ENCODE measurements at regions not wholly inside any gene's neighbourhood (a gene's known extent, or its start where the extent isn't known, plus 50 kb on each side); places are given as distances from the start of the nearest gene placed in this dataset.
"Not testable (repeated sequence)": the region's sequence is repeated elsewhere in the genome, so short reads cannot be mapped to it uniquely, and the experiment has no call there.

DNA sequence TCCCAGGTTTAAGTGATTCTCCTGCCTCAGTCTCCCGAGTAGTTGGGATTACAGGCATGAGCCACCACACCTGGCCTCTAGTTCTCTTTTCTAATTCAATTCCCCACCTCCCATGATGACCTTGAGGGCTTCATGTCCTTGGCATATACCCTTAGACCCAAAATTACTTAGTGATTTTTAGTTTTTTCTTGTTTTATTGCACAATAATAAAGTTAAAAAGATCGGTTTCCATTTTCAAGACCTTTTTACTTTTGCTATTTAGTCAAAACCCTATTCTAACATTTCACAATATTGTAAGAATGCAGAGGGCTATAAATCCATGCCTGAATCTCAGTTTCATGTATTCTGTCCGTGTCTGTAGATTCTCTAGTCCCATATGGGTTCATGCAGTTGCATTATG is 354.6 kb upstream of the FANCL start:
- 55% methylated on average over 3 of the region's 3 CpGs for WGBS
- Histone ChIP-seq H3K4me1 (ENCODE audit: control insufficient read depth, insufficient read depth, low read length) (no peaks in the 10 kb centered on the region), H3K9me3 (ENCODE audit: control insufficient read depth, low read length) (no peaks in the 10 kb centered on the region), H3K4me3 (ENCODE audit: low read length) (no peak overlapping the region), H3K27me3 (ENCODE audit: control insufficient read depth, insufficient read depth) (no peaks in the 10 kb centered on the region), H3K27ac (ENCODE audit: low read length) (no peak overlapping the region)
- intact Hi-C loops (cut with DNase I), result no loop called here
- no peak for DNase-seq
- ATAC-seq, result no peak

DNA sequence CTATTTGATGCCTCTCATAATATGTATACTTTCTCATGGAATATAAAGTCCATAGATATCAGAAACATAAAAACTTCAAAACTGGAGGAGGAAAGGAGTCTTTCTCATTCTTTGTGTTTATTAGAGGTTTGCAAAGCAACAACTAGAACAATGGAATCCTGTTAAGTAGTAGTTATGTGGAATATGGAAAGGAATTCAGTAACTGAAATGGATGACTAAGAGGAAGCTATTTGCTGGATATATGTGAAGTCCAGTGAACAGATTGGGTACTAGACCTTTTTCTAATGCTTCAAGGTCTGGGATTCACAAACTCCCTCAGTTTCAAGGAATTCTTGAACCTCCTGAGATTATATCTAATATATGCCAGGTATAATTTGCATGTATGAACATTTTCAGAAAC is 353.6 kb upstream of the FANCL start:
- intact Hi-C loops (cut with DNase I), result no loop called here
- ATAC-seq (no peak), DNase-seq (no peak)
- Histone ChIP-seq H3K4me3 (ENCODE audit: low read length) (no peak overlapping the region), H3K27me3 (ENCODE audit: control insufficient read depth, insufficient read depth) (no peaks in the 10 kb centered on the region), H3K9me3 (ENCODE audit: control insufficient read depth, low read length) (no peaks in the 10 kb centered on the region), H3K27ac (ENCODE audit: low read length) (no peak overlapping the region), H3K4me1 (ENCODE audit: control insufficient read depth, insufficient read depth, low read length) (no peaks in the 10 kb centered on the region)

DNA sequence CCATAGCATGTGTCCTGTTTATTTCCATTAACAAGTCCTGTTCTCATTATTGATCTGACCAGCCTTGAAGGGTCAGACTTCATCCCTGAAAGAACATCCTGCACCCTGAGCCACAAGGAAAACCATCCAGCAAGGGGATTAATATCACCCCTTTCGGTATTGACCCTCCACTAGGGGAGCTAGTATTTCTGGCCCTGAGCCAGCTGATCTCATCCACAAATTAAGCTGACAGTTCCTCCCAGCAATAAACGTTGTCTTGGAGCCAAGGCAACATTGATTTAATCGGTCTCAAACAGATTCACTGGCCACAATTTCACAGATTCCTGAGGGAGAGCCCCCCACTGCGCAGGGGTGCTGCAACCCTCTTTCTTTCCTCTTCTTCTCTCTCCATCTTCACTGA is 353.1 kb upstream of the FANCL start:
- intact Hi-C loops (cut with DNase I), result no loop called here
- DNase-seq (no peak), ATAC-seq (no peak)
- 40% methylated on average over 4 of the region's 4 CpGs for WGBS
- Histone ChIP-seq H3K4me1 (ENCODE audit: control insufficient read depth, insufficient read depth, low read length) (no peaks in the 10 kb centered on the region), H3K27ac (ENCODE audit: low read length) (no peak overlapping the region), H3K9me3 (ENCODE audit: control insufficient read depth, low read length) (no peaks in the 10 kb centered on the region), H3K4me3 (ENCODE audit: low read length) (no peak overlapping the region), H3K27me3 (ENCODE audit: control insufficient read depth, insufficient read depth) (no peaks in the 10 kb centered on the region)

DNA sequence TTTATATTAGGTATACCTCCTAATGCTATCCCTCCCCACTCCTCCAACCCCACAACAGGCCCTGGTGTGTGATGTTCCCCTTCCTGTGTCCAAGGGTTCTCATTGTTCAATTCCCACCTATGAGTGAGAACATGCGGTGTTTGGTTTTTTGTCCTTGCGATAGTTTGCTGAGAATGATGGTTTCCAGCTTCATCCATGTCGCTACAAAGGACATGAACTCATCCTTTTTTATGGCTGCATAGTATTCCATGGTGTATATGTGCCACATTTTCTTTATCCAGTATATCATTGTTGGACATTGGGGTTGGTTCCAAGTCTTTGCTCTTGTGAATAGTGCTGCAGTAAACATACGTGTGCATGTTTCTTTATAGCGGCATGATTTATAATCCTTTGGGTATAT is 345.1 kb upstream of the FANCL start:
- H3K9me3 ChIP-seq (ENCODE audit: control insufficient read depth, low read length); H3K27me3 ChIP-seq (ENCODE audit: control insufficient read depth, insufficient read depth); intact Hi-C loops (cut with DNase I); H3K4me3 ChIP-seq (ENCODE audit: low read length); H3K27ac ChIP-seq (ENCODE audit: low read length); DNase-seq; H3K4me1 ChIP-seq (ENCODE audit: control insufficient read depth, insufficient read depth, low read length); ATAC-seq: not testable (repeated sequence)
- 90% methylated on average over 4 of the region's 5 CpGs for WGBS

DNA sequence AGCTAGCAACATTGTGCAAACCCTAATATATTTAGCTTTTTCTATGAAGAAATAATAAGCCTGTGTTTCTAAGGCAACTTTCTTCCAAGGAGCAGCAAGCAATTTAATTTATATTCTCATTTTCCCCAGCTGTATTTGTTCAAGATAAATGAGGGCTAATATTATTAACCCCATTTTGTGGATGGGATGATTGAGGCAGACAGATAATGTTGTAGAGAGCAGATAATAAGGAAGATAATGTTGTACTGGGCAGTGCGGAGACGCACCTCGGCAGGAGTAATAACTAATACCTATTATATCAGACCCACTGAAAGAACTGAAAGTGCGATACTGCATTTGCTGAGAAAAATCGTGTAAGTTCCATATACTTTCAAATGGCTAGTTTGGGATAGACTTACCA is 344.1 kb upstream of the FANCL start:
- ATAC-seq, result no peak
- WGBS, result 94% methylated on average over 5 of the region's 5 CpGs
- Histone ChIP-seq H3K4me3 (ENCODE audit: low read length) (no peak overlapping the region), H3K27me3 (ENCODE audit: control insufficient read depth, insufficient read depth) (no peaks in the 10 kb centered on the region), H3K27ac (ENCODE audit: low read length) (no peak overlapping the region), H3K9me3 (ENCODE audit: control insufficient read depth, low read length) (no peaks in the 10 kb centered on the region), H3K4me1 (ENCODE audit: control insufficient read depth, insufficient read depth, low read length) (no peaks in the 10 kb centered on the region)
- intact Hi-C loops (cut with DNase I), result no loop called here
- DNase-seq, result no peak

DNA sequence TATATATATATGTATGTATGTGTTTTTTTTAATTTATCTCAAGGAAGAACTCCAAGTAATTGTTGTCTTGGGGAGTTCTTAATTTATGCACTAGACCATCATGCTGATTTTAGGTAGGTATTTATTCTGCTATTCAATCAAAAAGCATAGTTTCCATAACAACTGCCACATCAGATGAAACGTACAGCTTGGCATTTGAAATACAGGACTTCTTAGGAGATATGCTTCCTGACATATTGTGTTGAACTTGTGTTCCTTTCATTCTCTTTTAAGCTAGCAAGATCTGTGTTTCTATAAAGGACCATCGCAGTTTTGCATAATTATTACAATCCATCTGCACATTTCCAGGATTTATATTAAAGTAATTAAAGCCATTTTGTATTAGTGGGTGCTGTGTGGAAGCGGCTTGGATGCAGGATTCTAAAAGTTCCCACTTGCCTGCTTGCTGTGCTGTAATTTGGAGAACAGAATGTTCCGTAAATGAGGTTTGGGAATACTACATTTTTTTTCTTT is 343.5 kb upstream of the FANCL start:
- 80% methylated on average over 4 of the region's 4 CpGs for WGBS

DNA sequence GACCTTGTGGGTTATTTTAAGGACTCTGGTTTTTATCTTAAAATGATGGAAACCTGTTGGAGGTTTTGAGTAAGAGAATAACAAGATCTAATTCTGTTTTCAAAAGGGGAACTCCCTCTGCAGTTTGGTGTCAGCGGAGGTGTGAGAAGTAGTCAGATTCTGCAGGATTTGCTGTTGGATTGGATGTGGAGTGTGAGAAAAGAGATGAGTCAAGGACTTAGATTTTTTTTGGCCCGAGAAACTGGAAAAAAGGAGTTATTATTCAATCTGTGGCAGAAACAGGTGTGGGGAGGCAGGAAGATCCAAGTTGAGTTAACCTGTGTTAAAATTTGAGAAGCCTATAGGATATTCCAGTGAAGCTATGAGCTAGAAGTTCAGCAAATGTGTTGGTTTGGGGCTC is 337.2 kb upstream of the FANCL start:
- ATAC-seq (no peak), DNase-seq (no peak)
- whole genome bisulfite sequencing, result 89% methylated on average over 2 of the region's 2 CpGs
- H3K27me3 ChIP-seq (ENCODE audit: control insufficient read depth, insufficient read depth), result no peaks in the 10 kb centered on the region
- intact Hi-C loops (cut with DNase I), result no loop called here
- H3K9me3 ChIP-seq (ENCODE audit: control insufficient read depth, low read length), result no peaks in the 10 kb centered on the region
- H3K27ac ChIP-seq (ENCODE audit: low read length), result no peak overlapping the region
- H3K4me1 ChIP-seq (ENCODE audit: control insufficient read depth, insufficient read depth, low read length), result no peaks in the 10 kb centered on the region
- H3K4me3 ChIP-seq (ENCODE audit: low read length), result no peak overlapping the region

More for the DNA sequence above, 343.5 kb upstream of the FANCL start:
- H3K9me3 ChIP-seq (ENCODE audit: control insufficient read depth, low read length), result no peaks in the 10 kb centered on the region
- ATAC-seq, result no peak
- no peaks in the 10 kb centered on the region for H3K27me3 ChIP-seq (ENCODE audit: control insufficient read depth, insufficient read depth)
- no peak for DNase-seq
- intact Hi-C loops (cut with DNase I), result no loop called here
- no peaks in the 10 kb centered on the region for H3K4me1 ChIP-seq (ENCODE audit: control insufficient read depth, insufficient read depth, low read length)
- H3K4me3 ChIP-seq (ENCODE audit: low read length), result no peak overlapping the region
- no peak overlapping the region for H3K27ac ChIP-seq (ENCODE audit: low read length)

DNA sequence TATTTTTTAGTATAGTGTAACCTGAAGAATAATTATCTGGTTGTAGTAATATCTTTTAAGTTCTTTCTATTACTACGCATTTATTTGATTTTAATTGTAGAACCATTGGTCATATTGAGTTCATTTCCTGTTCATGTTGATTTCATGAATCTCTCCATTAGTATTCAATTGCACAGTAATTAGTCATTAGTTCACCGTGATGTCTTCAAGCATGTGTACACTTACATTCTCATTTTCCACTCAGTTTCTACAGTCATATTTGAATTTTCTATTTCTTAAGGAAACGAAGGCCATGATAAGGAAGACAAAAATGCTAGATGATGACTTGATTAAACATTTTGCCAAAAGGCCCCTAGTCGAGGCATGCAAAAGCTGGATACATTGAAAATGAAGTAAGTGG is 333.7 kb upstream of the FANCL start:
- Histone ChIP-seq H3K27me3 (ENCODE audit: control insufficient read depth, insufficient read depth) (no peaks in the 10 kb centered on the region), H3K27ac (ENCODE audit: low read length) (no peak overlapping the region), H3K4me3 (ENCODE audit: low read length) (no peak overlapping the region), H3K9me3 (ENCODE audit: control insufficient read depth, low read length) (no peaks in the 10 kb centered on the region), H3K4me1 (ENCODE audit: control insufficient read depth, insufficient read depth, low read length) (no peaks in the 10 kb centered on the region)
- WGBS, result 77% methylated on average over 4 of the region's 4 CpGs
- intact Hi-C loops (cut with DNase I), result no loop called here
- no peak for ATAC-seq
- DNase-seq, result no peak

DNA sequence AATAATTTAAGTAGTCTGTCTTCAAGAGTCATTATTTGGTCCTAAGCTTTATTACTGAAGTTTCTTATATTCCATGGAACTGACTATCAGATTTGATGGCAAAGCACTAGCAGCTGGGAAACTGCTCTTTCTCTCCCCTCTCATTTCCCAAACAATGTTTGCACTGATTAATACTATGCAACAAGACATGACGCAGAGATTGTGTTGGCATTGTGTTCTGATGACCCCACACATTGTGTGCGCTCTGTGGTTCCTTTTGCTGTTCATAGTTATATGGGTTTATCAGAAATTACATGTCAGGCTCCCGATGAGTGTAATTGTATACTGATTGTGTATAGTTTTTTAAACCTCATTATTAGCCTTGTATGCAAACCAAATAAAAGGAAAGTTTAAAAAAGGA is 331.6 kb upstream of the FANCL start:
- WGBS, result 74% methylated on average over 3 of the region's 3 CpGs
- H3K9me3 ChIP-seq (ENCODE audit: control insufficient read depth, low read length), result no peaks in the 10 kb centered on the region
- intact Hi-C loops (cut with DNase I), result no loop called here
- no peaks in the 10 kb centered on the region for H3K4me1 ChIP-seq (ENCODE audit: control insufficient read depth, insufficient read depth, low read length)
- no peak for ATAC-seq
- no peak for DNase-seq
- no peaks in the 10 kb centered on the region for H3K27me3 ChIP-seq (ENCODE audit: control insufficient read depth, insufficient read depth)
- no peak overlapping the region for H3K4me3 ChIP-seq (ENCODE audit: low read length)
- H3K27ac ChIP-seq (ENCODE audit: low read length), result no peak overlapping the region

DNA sequence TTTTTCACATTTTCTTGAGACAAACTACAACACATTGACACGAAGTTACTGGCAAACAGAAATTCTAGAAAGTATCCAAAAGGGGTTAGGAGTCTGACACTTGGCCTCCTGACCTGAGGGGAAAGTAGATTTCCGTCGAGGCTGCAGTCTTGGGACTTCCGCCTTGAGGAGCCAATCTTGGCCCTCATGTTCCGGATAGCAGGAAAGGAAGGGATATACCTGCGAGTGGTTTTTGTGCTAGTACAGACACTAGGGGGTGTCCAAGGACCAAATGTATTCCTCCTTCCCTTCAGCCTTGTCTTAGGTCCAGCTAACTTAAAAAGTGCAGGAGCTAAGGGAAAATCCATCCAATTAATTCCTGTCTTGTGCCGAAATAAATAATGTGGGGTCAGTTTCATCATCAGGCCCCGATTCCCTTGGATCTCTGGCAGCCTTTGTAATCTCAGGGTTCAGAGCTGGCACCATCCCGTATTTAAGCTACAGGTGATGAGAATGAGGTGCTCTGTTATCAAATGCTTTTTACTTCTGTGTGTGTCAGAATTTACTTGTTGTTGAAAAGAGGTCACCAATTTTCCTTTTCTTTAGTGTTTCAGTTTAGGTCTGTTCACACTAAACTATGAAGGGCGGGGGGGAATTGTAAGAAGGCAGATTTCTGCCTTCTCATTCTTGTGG is 330.2 kb upstream of the FANCL start:
- DNase-seq (no peak), ATAC-seq (peak; percentile 48 to 60)
- intact Hi-C loops (cut with DNase I), result no loop called here
- H3K27ac ChIP-seq (ENCODE audit: low read length), result no peak overlapping the region
- no peak overlapping the region for H3K4me3 ChIP-seq (ENCODE audit: low read length)
- no peaks in the 10 kb centered on the region for H3K27me3 ChIP-seq (ENCODE audit: control insufficient read depth, insufficient read depth)
- WGBS, result 23% methylated on average over 10 of the region's 10 CpGs
- no peaks in the 10 kb centered on the region for H3K9me3 ChIP-seq (ENCODE audit: control insufficient read depth, low read length)
- no peaks in the 10 kb centered on the region for H3K4me1 ChIP-seq (ENCODE audit: control insufficient read depth, insufficient read depth, low read length)

DNA sequence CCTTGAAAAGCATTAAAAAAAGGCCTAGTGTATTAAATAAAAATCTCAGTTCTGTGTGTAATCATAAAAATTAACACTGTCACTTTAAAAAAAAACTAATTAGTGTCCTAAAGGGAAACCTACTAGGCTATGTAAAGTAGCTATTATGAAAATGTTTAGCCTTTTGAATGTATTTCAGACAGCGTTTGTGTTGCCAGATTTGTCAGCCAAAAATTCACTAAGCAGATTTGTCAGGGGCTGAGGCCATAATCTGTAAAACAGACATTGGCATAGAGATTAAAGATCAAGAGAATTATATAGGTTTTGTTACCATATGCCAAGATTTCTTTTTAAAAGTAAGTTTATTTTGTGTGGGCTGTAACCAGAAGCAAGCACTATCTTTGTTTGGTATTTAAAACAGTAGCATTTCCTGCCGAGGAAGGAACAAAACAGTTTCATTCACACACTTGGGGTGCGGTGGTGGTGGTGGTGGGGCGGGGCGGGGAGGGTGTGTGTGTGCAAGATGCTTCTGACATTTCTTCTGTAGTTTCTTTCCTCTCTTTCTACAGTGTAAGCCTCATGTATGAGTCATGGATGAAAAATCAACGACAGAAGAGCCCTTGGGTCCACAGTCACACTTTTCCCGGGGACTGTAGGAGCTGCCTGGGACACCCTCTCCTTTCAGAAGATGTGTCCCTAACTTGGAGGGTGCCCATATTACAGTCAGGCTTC is 328.5 kb upstream of the FANCL start:
- intact Hi-C loops (cut with DNase I), result no loop called here
- Histone ChIP-seq H3K4me3 (ENCODE audit: low read length) (no peak overlapping the region), H3K27me3 (ENCODE audit: control insufficient read depth, insufficient read depth) (no peaks in the 10 kb centered on the region), H3K27ac (ENCODE audit: low read length) (no peak overlapping the region), H3K9me3 (ENCODE audit: control insufficient read depth, low read length) (no peaks in the 10 kb centered on the region), H3K4me1 (ENCODE audit: control insufficient read depth, insufficient read depth, low read length) (no peaks in the 10 kb centered on the region)
- DNase-seq (no peak), ATAC-seq (no peak)
- 45% methylated on average over 7 of the region's 7 CpGs for WGBS
